GM10266 (cell line): ENCODE measurements at regions not wholly inside any gene's neighbourhood (a gene's known extent, or its start where the extent isn't known, plus 50 kb on each side); places are given as distances from the start of the nearest gene placed in this dataset.

Experiments
- DNase-seq: peaks from one replicate; pipeline ENCODE4 v3.0.0; 2012; ENCODE audit errors: extremely low spot score
- CTCF ChIP-seq: IDR thresholded peaks from 2 replicates; pipeline ENCODE4 v1.5.1; 2012; ENCODE audit warnings: mild to moderate bottlenecking, low read depth; ENCODE audit not compliant: control insufficient read depth, insufficient read depth; ENCODE audit errors: missing control alignments

- DNase-seq, result peak; percentile 28
- peak; percentile 55 for TF ChIP-seq CTCF
These were observed 76.0 kb downstream of the CHD9NB start for GRCh38 chr16:52976539-52977167.

GRCh38 chr16:52967744-52968143, 85.0 kb downstream of the CHD9NB start:
- no peak for TF ChIP-seq CTCF
- no peak for DNase-seq

GRCh38 chr16:52964290-52964689, 88.4 kb downstream of the CHD9NB start:
- DNase-seq, result no peak
- TF ChIP-seq CTCF, result no peak

GRCh38 chr16:52963855-52964242, 88.8 kb downstream of the CHD9NB start:
- no peak for DNase-seq
- TF ChIP-seq CTCF, result no peak

- no peak for TF ChIP-seq CTCF
- no peak for DNase-seq
These were observed 89.4 kb downstream of the CHD9NB start for GRCh38 chr16:52963212-52963854.

- TF ChIP-seq CTCF, result no peak
- no peak for DNase-seq
These were observed 93.7 kb downstream of the CHD9NB start for GRCh38 chr16:52958951-52959350.

GRCh38 chr16:52957199-52957598, 95.5 kb downstream of the CHD9NB start:
- no peak for TF ChIP-seq CTCF
- DNase-seq, result no peak
